HL-60 (cell line): ENCODE measurements at regions not wholly inside any gene's neighbourhood (a gene's known extent, or its start where the extent isn't known, plus 50 kb on each side); places are given as distances from the start of the nearest gene placed in this dataset.

ENCODE experiments used
- DNase-seq, 2 experiments: peaks; one replicate each; pipeline ENCODE4 v3.0.0-alpha.2; 2010 to 2020; ENCODE audit warnings: low read depth in 1 of 2, low spot score in 1 of 2
- H3K27ac ChIP-seq: fragments of 250-450 bp; sonication (Bioruptor Pico); replicated peaks from 2 replicates; pipeline ENCODE4 v1.5.1; 2020; ENCODE audit warnings: mild to moderate bottlenecking, moderate library complexity
- H3K27me3 ChIP-seq: fragments of 250-450 bp; sonication (Bioruptor Pico); 2 replicates; pipeline ENCODE4 v1.5.1; 2021; ENCODE audit warnings: mild to moderate bottlenecking, moderate library complexity; ENCODE audit not compliant: insufficient read depth, poor library complexity, severe bottlenecking
- H3K4me3 ChIP-seq: replicated peaks from 2 replicates; pipeline ENCODE4 v1.5.1; 2011; ENCODE audit warnings: mild to moderate bottlenecking, control low read depth, low read length; ENCODE audit not compliant: insufficient read depth
- GABPA ChIP-seq: IDR thresholded peaks from 2 replicates; pipeline ENCODE4 v1.6.1; 2012; ENCODE audit warnings: low read depth
- POLR2AphosphoS5 ChIP-seq: IDR thresholded peaks from 2 replicates; pipeline ENCODE4 v1.6.1; 2012; ENCODE audit warnings: low read depth
- REST ChIP-seq: IDR thresholded peaks from 2 replicates; pipeline ENCODE4 v1.6.1; 2012; ENCODE audit warnings: low read depth; ENCODE audit not compliant: insufficient replicate concordance
- SPI1 ChIP-seq: IDR thresholded peaks from 2 replicates; pipeline ENCODE4 v1.6.1; 2012; ENCODE audit warnings: low read depth, mild to moderate bottlenecking, borderline replicate concordance
- TF ChIP-seq, protein P1 (sequence below): IDR thresholded peaks from one replicate; pipeline ENCODE4 v1.5.1; 2011; ENCODE audit warnings: low read length, control low read depth, inconsistent platforms; ENCODE audit not compliant: insufficient read depth

DNA sequence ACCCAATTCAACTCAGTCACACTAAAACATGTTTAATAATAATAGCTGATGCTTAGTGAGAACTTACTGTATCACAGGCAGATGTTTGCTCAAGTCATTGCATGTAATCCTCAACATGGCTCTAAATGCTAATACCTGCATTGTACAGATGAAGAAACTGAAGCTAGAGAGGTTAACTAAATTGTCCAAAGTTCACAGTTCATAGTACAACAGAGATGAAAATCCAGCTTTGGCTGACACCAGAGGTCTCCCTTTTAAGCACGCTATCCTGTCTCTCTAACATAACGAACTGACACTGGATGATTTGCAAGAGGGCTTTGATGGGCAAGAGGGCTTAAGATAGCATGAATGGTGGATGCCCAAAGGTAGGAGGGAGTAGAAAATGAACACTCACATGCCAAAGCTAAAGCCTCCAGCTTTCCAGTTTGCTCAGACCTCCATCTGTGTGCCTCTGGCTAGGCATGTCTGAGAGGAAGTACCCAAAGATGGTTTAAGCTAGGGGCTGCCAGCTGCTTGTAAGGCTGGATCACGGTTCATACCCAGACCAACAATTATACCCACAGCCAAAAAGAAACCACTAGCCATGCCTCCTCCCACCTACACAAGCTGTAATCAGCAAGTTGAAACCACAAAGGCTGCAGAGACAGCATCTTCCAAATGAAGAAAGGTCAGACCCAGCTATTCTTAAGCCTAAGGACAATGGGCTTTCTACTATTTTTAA, 196.9 kb upstream of the UBL3 start:
- peak in 1 of 2 experiments; percentile 74 for DNase-seq
- no peaks in the 10 kb centered on the region for H3K27me3 ChIP-seq
- no peak overlapping the region for H3K4me3 ChIP-seq
- H3K27ac ChIP-seq = no peak overlapping the region
- TF ChIP-seq POLR2AphosphoS5 (peak; percentile 76), SPI1 (peak; percentile 68; the same call in 1 of the 2 replicates), REST (no peak), GABPA (no peak)
- TF ChIP-seq, protein P1, sequence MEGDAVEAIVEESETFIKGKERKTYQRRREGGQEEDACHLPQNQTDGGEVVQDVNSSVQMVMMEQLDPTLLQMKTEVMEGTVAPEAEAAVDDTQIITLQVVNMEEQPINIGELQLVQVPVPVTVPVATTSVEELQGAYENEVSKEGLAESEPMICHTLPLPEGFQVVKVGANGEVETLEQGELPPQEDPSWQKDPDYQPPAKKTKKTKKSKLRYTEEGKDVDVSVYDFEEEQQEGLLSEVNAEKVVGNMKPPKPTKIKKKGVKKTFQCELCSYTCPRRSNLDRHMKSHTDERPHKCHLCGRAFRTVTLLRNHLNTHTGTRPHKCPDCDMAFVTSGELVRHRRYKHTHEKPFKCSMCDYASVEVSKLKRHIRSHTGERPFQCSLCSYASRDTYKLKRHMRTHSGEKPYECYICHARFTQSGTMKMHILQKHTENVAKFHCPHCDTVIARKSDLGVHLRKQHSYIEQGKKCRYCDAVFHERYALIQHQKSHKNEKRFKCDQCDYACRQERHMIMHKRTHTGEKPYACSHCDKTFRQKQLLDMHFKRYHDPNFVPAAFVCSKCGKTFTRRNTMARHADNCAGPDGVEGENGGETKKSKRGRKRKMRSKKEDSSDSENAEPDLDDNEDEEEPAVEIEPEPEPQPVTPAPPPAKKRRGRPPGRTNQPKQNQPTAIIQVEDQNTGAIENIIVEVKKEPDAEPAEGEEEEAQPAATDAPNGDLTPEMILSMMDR = no peak

DNA sequence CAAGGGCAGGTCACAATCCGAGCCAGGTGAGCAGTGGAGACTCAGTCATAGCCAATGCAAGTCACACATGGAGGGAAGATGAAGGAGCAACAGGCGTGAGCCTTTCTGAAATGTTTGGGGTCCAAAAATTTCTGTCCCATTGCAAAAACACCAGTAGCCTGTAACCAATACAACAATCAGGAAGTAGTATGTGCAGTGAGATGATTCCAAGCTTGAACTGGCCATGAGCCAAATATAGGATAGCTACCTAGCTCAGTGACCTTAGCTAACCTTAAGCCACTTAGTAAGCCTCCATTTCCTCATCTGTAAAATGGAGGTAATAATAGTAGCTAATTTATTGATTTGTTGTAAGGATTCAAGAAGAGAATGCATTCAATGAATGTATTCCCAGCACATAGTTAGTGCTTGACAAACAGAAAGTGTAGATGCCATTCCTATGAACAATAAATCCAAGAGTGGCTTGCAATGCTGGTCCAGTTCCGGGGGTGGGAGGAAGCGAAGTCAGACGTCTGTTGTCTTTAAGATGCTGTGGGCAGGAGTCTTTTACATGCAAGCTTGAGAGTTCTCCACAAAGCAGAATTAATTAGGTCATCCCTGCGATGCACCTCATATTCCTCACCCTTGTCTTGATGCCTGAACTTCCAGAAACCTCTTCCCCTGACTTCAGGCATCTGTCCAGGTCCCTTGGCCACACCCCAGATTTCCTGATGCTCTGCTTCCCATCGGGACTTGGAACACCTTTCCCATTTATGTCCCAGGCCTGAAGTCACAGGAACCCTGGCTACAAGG, 195.7 kb upstream of the UBL3 start:
- Histone ChIP-seq H3K27me3 (no peaks in the 10 kb centered on the region), H3K27ac (no peak overlapping the region), H3K4me3 (no peak overlapping the region)
- DNase-seq = peak in 1 of 2 experiments; percentile 21
- no peak for TF ChIP-seq GABPA
- TF ChIP-seq, protein P1 = no peak
- TF ChIP-seq SPI1 = no peak
- TF ChIP-seq REST = no peak
- no peak for TF ChIP-seq POLR2AphosphoS5

- DNase-seq = no peak
- TF ChIP-seq, protein P1 = no peak
- TF ChIP-seq SPI1 = no peak
- TF ChIP-seq POLR2AphosphoS5 = no peak
- no peak for TF ChIP-seq GABPA
- TF ChIP-seq REST = no peak
- Histone ChIP-seq H3K4me3 (no peak overlapping the region), H3K27ac (no peak overlapping the region), H3K27me3 (no peaks in the 10 kb centered on the region)
Measured at GRCh38 chr13:30044932-30045331, 194.5 kb upstream of the UBL3 start.
